Right lung (tissue), 2 donors: ENCODE measurements at regions not wholly inside any gene's neighbourhood (a gene's known extent, or its start where the extent isn't known, plus 50 kb on each side); places are given as distances from the start of the nearest gene placed in this dataset.
A peak's percentile ranks its signal among the peaks of the same experiment; 100 is the strongest.
"Not testable (repeated sequence)": the region's sequence is repeated elsewhere in the genome, so short reads cannot be mapped to it uniquely, and the experiment has no call there.

ENCODE experiments used
- DNase-seq, 2 donors: peaks; one replicate each; pipeline ENCODE4 v3.0.0-alpha.2; 2013

DNA sequence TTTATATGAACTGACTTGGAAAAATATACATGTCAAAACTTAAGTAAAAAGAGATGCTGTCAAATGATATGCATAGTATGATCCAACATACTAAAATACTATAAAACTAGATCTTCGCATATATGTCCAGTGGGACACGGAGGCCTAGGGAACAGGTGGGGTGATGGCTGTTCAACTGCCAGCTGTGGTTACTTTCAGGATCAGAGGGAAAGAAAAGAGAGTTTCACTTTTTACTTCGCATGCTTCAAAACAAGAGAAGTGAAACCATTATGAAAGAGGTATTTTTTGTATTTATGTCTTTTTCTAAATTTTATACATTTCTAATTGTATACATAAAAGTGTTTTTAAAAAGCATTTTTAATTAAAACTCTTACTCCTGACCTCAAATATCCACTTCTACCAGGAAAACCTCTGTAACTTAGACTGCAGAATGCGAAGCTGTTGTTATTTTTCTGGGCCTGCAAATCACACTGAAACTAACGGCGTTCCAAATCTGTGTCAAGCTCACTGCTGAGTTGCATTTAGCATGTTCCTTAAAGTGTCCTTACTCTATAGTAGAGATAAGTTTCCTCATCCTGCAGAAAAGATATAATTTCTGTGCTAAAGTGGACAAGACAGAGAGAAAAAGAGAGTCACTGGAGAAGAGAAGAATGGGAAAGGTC lies 97.8 kb upstream of the SLC35G4 start:
- DNase-seq = no peak

DNA sequence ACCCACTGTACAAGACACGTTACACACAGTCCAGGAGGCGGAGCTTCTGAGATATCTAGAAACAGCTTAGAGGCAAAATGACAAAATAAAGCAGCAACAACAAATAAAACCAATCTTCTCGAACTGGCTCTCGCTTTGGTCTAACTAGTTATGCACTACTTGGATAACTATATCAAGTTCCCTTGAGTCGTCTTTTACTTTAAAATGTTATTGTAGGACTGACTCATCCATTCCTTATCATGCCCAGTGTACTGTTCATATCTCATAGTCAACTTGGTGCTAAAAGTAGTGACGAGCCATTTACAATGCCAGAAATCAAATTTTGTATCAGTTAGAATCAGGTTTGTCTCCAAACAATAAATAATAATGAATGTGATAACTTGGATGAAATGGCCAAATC lies 102.5 kb upstream of the SLC35G4 start:
- no peak for DNase-seq

DNA sequence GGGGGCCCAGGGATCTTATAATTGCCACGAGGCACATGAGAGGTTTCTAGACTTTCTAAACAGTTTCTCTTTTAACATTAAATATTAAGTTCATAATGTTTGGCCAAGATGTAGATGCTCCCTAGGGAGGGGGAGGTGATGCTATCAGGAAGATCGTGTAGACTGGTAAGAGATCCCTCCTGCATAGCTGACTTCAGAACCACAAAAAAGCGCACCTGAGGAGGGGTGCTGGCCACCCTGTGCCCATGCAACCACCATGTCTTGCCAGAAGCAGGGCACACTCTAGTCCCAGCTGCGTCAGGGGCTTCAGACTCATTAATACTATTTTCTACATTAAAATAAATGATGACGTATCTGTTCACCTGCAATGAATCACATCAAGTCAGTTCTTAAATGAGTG lies 103.4 kb upstream of the SLC35G4 start:
- no peak for DNase-seq

DNA sequence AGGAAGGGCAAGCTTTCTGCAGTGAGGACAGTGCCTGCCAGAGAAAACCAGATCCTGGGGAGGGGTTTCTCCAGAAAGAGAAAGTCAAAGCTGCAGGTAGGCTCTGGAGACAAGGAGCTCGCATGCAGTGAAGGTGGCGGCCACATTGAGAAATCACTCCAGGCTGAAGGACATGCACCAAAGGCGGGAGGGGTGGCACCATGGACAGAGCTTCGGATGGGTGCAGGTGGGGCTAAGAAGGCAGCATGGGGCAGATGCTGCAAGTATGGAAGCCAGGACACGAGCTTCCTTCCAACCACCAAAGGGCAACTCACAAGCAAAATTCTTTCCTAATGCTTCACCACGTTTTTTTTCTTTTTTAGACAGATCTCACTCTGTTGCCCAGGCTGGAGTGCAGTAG lies 104.4 kb upstream of the SLC35G4 start:
- DNase-seq = no peak

DNA sequence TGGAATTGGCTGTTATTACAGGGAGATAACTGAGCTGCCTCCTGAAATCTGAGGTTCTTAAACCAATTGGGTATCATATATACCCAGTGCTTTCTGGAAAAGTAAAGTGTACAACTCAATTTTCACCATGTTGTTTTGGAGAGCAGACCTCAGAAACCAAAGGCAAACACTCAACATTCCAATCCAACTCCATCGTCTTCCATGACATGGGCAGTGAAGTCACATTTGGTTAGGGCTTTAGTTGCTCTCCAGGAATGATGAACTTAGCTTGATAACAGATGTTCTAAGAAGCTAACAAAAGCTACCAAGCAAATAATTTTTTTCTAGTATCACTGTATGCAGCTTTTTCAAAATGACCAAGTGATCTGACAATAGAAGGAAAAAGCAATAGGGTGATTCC lies 107.0 kb upstream of the SLC35G4 start:
- no peak for DNase-seq

DNA sequence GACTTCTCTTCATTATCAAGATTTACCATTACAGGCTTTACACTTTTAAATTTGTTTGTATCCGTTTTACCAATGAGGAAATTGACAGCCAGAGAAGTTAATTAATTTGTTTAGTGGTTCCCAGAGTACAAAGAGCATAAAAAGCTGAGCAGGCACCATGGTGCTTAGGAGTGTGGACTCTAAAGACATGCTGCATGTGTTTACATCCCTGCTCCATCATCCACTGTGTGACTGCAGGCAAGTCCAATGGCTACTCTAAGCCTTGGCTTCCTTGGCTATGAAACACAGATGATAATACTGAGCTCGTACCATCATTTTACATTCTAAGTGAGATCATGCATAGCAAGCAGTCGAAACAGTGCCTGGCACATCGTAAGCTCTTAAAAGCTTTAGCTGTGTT lies 108.0 kb upstream of the SLC35G4 start:
- no peak for DNase-seq

DNA sequence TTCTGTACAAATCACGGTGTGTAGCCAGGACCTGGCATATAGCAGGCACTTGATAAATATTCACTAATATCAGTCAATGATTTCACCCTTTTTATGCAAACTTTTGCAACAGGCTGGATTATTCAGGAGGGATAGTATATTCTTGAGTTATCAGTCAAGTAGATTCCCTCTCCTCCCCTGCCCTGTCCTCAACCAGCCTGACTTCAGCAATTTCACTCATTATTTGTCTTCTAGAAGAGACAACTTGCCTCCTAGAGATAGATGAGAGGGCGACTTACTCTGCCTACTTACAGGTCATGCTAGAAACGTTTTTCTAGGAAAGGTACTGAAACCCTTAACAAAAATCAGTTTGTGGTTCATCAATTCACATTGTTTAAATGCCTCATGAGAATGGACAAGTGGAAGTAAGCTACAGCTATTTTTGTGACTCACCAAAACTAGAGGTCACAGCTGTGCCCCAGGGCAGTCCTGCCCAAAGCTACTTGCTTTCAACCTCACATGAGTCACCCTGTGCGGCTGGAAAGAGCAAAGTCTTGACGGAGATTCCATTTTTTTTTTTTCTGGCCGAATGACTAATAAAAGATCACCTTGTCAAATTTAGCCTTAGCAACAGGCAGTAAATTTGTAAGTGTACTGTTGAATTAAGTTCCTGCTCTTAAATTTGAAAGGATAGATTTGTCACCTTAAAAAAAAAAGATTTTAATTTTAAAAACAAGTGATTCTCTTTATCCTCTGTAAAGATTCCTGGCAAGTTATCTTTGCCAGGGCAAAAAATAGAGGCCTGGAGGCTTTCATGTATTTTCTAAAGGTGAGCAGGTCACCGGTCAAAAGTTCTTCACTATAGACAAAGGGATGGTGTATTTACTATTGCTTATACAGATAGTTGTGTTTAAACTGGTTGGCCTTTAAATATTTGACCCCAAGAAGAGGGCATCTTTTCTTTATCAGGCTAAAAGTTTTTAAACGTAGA lies 109.0 kb upstream of the SLC35G4 start:
- DNase-seq = no peak

DNA sequence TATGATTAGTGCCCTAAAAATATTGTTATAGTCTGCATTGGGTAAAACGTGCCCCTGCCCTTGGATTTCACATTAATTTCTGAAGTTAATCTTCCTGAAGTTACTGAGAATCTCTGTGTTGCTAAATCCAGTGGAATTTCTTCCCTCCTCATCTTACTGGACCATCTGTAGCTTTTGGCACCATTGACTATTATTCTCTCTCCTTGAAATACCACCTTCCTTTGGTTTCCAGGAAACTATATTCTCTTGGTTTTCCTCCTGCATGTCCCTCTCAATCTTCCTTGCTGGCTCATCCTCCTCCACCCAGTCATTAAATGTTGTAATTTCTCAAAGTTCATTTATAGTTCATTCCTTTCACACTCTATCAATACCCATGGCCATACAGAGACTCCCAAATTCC lies 110.6 kb upstream of the SLC35G4 start:
- peak in 1 of 2 donors; percentile 15 for DNase-seq

DNA sequence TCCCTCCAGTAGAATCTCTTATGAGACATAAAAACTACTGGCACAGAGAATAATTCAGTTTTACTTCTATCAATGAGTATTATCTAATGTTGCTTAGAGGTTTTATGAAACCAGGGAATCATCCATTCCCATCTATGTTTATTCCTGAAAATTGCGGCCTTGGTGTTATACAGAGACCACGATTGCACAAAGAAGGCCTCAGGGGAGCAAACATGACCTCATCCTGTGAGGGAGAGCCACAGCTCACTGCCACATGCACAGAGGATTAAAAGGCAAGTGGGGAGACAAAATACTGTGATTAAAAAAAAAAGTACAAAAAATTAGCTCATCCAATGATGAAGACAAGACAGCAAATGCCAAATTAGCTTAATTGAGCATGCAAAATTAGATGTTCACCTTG lies 111.8 kb upstream of the SLC35G4 start:
- DNase-seq = no peak

DNA sequence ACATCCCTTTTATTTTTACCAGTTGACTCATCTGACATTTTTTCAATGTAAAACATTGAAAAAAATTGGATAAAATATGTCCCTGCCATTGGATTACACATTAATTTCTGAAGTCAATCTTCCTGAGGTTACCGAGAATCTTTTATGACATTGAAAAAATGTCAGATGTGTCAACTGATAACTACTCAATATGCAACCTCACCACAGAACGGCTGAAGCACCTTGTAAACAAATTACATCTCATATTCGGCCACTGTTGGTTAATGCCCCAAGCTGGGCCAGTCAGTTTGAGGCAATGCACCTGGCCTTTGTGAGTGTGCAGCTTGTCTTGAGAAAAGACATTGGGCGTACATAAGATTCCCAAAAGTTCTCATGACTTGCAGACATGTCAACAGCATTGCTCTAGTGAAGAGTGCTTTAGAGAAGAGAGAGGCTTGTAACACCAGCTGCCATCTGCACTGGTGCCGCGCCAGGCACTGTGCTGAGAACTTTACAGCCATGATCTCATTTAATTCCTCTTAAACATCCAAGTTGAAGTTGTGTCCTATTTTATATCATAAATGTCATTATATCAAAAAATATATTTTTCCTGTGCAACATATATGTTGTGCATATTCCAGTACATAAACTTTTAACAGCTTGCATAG lies 112.7 kb upstream of the SLC35G4 start:
- DNase-seq = no peak

DNA sequence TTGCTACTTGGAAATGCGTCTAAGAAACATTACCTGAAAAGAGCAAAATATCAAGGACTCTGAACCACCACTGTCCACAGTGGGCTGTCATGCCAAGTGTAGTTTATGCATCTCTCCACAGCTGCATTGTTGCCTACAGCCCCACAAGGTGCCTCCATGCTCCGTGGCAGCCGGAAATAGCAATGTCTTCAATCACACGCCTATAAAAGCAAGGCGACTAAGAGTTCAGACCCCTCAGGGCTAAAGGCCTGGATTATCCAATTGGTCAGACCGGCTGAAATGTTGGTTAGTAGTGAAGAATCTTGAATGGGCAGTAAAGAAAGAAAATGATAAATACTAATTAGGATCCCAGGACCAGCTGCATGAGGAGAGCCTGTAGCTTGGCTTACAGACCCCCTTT lies 114.0 kb upstream of the SLC35G4 start:
- no peak for DNase-seq

DNA sequence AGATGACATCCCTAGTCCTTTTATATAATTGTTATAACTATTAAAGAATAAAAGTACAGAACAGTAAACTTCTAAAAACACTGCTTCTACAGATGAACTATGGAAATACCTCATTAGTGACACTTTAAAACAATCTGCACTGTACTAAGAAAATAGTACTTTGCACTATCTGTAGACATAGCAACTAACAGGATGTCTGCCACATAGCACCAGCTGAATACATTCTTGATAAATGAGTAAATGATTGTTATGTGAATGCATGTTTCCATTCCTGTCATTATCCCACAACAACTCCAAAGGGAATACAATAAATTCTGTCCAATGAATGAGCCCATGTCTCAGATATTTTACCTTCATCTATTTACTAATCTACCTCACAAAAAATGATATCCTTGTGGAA lies 115.3 kb upstream of the SLC35G4 start:
- DNase-seq = no peak

DNA sequence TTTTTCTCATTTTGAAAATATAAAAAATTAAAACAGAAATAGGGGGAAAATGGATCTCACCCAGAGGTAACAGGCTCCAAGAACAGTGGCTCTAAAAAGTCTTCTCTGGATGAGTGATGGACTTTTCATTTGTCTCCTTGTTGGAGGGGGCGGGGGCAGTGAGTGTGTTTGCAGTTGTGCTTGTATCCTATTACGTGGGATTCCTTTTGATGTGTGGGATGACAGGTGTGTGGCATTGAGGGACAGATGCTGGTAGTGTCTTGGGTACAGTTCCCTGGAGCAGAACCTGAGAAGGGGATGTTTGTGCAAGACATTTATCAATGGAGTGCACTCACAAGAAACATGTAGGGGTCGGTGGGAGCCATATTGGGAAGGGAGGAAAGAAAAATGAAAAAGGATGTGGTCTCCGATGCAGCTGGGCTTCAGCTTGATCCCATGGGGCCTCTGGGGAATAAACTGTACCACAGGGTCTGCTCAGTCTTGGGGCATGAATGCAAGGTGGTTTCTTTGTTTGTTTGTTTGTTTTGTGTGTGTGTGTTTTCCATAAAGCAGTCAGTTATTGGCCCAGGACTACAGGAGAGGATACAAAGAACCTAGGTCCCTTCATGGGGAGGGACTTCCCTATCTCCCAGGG lies 120.0 kb upstream of the SLC35G4 start:
- DNase-seq = no peak

DNA sequence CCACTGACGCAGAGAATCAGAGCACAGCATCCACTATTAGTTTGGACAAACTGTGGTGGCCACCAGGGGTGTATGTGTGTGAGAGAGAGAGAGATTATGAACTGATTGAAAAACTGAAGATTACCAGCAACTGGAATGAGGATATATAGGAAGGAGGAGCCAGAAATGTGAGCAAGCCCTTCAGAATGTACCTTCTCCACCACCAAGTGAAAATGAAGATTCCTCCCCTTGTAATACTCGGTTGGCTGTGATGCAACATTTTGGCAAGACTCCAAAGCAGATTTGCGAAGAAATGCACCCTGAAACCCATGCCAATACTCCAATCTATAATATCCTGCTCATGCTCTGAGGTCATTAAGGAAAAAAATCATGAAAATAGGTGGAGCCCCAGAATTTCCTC lies 121.2 kb upstream of the SLC35G4 start:
- DNase-seq = no peak

DNA sequence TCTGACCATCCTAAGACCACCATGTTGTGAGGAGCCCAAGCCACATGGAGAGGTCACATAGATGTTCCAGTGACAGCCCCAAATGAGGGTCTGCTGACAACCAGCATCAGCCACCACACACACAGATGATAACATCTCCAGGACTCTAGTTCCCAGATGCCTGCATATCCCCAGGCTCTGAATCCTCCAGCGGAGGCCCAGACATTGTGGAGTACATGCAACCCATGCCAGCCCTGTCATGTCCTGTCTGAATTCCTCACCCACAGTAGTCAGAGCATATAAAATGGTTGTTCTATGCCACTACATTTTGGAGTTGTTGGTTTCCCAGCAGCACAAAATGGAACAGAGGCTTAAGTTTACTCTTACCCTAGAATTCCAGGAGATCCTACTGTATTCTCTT lies 122.0 kb upstream of the SLC35G4 start:
- no peak for DNase-seq

DNA sequence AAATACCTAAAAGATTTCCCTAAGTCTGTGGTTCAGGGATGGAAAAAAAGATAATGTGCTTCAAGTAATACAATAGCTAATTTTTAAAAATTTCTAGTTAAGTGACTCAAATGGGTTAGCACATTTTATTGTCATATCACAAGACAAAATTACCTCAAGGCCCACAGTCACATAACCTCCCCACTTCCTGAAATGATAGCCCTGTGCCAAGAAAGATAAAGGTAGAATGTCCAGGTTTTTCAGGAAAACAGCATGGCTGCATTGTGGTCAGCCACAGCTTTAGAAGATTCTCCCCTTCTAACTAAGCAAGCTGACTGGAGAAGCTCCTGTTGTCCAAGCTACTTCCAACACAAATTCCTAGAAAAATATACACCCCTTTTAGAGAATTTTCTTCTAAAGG lies 127.1 kb upstream of the SLC35G4 start:
- no peak for DNase-seq

DNA sequence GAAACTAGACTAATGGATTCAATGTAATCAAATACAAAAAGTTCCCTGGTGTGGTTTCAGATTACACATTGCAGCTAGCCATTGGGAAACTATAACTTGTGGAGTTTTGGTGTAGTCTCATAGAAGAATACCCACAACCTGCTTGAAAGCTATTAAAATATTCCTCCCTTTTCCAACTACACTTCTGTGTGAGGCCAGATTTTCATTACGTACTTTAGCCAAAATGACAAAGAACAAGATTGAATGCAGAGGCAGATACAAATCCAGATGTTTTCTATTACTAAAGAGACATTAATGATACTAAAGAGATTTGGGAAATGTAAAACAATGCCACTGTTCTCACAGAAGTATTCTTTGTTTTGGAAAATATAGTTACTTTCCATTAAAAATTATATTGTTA lies 128.7 kb upstream of the SLC35G4 start:
- no peak for DNase-seq

DNA sequence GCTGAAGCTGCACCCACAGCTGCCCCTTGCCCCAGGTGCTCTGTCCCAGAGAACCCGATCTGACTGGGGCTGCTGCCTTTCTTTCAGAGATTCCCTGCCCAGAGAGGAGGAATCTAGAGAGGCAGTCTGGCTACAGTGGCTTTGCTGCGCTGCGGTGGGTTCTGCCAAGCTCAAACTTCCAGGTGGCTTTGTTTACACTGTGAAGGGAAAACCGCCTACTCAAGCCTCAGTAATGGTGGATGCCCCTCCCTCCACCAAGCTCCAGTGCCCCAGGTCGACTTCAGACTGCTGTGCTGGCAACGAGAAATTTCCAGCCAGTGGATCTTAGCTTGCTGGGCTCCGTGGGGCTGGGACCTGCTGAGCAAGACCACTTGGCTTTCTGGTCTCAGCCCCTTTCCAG lies 130.4 kb upstream of the SLC35G4 start:
- DNase-seq = not testable (repeated sequence)

DNA sequence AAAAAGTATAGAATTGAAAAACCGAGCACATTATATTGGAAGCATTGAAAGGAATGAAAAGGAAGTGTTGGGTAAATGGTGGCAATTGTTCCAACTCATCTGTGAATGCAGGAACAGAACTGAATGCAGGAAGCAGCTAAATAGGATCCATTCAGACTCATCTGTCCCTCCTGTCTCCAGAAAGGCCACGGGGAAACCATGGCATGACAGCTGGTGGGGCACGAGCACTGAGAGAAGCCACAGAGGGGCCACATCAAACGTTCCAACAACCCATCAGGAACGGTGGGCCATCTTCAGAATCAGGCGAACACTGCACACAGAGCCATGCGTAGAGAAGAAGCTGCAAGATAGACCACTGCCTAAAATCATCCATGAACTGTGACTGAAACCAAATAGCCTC lies 138.5 kb upstream of the SLC35G4 start:
- no peak for DNase-seq

DNA sequence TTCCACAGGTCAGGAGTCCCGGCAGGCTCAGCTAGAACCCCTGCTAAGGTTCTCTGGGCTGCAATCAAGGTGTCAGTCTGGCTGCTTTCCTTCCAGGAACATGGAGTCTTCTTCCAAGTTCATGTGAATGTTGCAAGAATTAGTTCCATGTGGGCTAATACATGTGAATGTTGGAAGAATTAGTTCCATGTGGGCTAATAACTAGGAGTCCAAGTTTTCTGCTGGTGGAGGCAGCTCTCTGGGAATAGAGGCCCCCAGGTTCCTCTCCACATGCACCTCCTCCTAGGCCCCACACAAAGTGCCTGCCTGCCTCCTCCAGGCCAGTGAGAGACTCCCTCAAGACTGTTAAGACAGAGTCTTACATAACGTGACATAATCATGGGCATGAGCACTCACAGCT lies 140.8 kb upstream of the SLC35G4 start:
- DNase-seq = no peak

DNA sequence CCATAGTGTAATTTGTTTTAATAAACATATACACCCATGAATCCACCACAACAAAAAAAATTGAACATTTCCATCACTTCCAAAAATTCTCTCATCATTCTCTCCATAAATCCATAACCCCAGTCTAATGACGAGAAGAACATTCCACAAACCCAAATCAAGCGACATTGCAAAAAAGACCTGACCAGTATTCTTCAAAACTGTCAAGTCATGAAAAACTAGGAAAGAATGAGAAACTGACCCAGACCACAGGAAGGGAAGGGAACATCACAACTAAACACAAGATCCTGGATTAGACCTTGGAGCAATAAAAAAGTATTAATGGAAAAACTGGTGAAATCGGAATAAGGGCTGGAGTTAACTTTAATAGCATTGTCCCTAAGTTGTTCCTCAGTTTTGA lies 141.3 kb upstream of the SLC35G4 start:
- DNase-seq = no peak

DNA sequence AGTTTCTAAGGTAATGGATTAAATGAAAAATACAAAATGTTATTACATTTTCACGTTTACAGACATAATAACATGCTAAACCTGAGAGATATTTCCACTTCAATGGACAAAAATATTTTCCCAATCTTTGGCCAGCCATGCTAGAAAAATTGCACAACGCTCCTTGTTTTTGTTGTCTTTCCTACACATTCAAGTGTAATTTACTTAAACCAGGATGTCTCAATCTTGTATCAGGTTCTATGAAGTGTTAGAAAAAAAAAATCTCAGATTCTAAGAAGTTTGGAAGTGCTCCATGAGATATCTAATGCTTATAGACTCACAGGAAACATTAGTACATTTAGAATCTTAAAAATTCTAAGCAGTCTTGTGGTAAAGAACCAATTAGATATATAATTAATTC lies 141.8 kb upstream of the SLC35G4 start:
- DNase-seq = peak; percentile 46 to 60
